Activated CD4-positive, alpha-beta T cell treated with anti-CD3 and anti-CD28 coated beads for 24 hours (primary cell): ENCODE measurements at regions not wholly inside any gene's neighbourhood (a gene's known extent, or its start where the extent isn't known, plus 50 kb on each side); places are given as distances from the start of the nearest gene placed in this dataset.

ENCODE experiments used
- DNase-seq, 2 donors: peaks; one replicate each; pipeline ENCODE4 v3.0.0-alpha.2; 2020; ENCODE audit warnings: low read depth in 2 of 2

DNA sequence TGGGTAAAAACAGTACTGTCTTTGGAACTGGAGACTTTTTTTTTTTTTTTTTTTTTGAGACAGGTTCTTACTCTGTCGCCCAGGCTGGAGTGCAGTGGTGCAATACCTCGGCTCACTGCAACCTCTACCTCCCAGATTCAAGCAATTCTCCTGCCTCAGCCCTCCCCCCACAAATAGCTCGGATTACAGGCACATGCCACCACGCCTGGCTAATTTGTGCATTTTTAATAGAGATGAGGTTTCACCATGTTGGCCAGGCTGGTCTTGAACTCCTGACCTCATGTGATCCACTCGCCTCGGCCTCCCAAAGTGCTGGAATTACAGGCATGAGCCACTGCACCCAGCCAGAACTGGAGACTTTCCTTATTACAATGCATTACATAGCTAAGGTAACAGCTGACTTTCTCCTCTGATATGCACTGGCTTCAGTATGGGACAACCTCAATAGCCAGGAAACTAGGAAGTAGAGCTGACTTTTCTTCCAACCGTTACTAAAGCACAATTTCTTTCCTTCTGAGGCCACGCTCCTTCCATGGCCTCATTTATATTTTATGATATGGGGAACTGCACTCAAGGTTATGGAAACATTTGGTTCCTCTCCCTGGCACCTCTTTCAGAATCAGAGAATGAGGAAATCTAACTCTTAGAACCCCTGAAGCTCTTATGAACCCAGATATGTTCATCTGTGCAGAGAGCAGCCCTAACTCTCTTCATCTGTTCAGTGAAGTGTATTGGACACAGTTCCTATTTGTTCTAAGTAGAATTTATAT is 53.5 kb upstream of the FAM9B start:
- no peak for DNase-seq

DNA sequence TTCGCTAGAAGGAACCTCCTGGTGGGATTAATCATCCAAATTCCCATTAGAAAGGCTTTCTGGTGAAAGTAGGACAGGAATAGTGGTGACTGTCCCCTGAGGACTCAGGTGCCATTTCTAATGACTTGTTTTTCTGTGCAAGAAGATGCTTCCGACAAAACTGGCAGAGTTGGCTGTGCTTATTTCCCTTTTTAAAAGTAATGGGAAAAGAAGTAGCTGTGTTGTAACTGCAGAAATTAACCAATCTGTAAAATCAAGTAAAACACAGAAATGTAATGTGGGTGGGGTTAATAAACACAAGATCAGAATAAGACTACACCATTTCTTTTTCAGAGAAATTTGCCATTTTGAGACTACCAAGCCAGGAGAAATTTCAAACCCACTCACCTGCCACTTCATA is 55.0 kb upstream of the FAM9B start:
- DNase-seq = no peak

DNA sequence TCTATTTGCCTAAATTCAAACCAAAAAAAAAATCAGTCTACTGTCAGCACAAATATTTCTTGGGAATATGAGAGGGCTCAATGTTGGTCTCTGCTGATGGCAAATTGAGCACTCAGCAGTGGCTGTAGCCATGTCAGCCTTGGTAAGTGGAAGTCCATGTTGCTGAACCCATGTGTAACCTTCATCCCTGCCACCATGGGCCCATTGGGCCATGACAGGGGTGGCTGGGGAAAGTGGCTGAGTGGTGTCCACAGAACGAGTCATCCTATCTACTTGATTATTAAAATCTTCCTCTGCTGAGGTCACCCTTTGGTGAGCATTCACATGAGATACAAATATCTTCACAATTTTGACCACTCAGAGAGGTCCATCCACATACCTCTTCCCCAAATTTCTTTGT is 56.8 kb upstream of the FAM9B start:
- no peak for DNase-seq

GRCh38 chrX:9091258-9091657 is 57.3 kb upstream of the FAM9B start:
- no peak for DNase-seq

DNA sequence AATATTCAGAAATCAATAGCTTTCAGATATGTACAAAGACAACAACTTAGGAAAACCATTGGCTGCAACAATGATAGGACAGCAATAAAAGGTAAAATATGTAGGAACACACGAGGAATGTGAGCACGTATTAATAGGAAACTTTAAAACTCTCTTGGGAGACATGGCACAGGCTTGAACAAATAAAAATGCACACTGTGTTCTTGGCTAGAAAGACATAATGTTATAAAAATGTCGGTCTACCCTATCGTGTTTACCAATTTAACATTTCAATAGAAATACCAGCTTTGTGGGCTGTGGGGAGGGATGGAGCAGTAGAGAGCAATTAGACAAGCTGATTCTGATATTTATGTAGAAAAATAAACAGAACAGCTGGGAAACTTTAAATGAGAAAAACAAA is 69.0 kb upstream of the FAM9B start:
- no peak for DNase-seq

DNA sequence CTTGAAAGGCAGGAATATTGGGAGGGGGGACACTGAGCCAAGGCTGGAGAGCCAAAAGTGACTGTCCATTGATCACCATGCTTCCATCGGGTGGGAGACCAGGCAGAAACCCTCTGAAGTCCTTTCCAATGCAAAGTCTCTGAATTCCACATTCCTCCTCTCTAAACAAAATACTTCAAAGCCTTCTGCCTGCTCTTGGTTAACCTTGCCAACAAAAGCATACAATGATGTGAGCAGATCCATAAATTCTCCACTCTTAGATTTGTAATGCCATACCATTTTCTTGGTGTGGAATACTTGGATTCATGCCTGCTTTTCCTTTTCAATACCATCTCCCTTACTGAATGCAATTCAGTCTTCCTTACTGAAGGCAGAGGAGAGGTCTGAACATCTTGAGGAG is 74.1 kb upstream of the FAM9B start:
- DNase-seq = no peak

- no peak for DNase-seq
Observed at GRCh38 chrX:9110808-9111207, 76.9 kb upstream of the FAM9B start.

GRCh38 chrX:9114245-9114644 is 80.3 kb upstream of the FAM9B start:
- no peak for DNase-seq

DNA sequence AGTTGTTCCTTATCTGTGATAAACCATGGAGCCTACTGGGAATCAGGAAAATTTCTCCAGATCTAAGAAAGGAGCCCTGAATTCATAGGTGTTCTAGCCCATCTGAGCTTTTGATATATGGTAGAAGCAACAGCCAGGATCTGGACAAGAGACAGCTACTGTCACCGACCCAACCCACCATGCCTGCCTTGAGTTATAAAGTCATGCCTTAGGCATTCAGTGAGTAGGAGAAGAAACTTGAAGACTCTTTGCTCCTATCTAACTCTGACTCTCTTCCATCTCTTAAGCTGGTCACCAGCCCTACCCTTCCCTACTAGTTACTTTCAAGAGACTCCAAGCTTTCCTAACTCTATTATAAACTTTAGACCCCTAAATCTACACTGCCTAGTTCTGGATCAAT is 83.9 kb upstream of the FAM9B start:
- no peak for DNase-seq

DNA sequence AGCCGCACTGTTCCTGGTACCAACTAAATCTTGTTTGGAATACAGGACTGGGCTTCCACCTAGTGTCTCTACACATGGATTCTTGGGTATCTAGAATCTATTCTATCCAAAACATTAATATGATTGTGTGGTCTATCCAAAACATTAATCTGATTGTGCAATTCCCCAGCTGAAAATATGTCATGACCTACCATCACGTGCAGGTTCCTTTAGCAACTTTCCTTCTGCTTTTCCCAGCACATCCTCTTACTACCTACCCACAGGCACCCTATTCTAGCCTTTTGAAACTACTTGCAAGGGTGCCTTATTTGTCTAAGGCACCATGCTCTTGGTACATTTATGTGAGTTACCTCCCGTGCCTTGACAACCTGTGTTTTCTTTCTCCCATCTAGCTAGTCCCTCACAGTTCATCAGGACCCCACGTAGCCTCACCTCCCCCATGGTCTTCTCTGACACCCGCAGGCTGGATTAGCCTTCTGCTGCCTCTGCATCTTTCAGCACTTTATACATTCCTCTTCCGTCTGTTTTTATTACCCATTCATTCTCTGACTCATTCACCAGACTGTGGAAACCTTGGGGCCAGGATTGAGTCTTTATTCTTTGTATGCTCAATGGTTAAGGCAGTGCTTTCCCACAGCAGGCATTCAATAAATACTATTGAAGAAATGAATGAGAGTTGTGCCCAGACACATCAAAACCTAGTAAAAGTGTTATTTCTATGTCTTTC is 88.8 kb upstream of the FAM9B start:
- DNase-seq = no peak

DNA sequence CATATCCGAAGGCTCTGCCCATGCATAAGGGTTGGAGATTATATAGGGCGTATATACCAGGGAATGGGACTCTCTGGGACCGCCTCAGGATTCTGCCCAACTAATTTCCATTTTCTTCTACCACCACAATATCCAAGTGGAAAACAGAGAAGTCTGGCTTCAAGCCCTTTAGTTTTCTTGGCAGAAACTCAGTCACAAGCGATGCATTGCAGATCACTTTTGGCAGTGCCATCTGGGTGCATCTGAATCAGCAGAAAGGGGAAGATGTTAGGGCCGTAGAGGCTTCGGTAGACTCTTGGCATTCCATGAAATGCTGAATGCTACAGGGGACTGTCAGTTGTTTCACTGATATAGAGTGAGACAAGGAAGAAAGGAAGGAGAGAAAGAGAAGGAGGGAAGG is 94.1 kb upstream of the FAM9B start:
- DNase-seq = no peak

GRCh38 chrX:9130031-9130430 is 96.1 kb upstream of the FAM9B start:
- DNase-seq = no peak

DNA sequence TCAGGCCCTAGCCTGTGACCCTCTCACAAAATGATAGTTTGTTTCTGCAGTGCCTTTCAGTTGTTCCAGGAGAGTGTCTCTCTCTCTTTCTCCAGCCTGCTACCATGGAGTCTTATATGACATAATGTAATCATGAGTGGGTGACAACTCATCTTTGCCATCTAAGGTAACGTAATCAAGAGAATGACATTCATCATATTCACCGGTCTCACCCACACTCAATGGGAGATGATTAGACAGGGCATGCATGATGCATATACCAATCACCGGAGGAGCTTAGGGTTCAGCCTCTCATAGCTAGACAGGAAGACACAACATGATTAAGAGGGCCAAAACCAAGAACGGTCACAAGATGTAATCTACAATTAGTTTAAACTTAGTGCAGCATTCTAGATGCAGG is 97.1 kb upstream of the FAM9B start:
- no peak for DNase-seq

DNA sequence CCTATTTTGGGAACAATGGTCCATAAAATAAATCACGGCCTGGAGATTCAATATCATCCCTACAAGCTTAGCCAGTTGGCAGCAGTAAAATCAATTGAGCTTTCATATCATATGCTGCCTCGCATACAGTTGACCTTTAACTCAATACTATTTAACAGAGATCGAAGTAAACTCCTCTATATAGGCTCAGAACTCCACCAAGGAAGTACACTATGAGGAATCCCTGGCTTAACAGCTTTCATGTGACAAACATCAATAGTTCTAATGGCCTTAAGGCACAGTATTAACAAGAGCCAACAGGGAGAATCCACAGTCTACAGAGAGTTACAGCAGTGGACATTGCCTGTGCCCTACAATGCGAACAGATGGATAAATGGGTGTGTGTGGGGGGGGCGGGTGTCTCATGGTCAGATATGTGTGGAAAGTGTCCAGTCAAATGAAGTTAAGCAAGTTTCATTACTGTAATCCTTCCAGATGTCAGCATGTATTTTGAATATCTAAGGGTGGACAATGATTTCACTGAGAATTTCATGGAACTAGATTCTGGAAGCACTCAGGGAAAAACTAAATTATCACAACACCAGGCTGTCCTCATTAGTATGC is 98.2 kb upstream of the FAM9B start:
- no peak for DNase-seq

DNA sequence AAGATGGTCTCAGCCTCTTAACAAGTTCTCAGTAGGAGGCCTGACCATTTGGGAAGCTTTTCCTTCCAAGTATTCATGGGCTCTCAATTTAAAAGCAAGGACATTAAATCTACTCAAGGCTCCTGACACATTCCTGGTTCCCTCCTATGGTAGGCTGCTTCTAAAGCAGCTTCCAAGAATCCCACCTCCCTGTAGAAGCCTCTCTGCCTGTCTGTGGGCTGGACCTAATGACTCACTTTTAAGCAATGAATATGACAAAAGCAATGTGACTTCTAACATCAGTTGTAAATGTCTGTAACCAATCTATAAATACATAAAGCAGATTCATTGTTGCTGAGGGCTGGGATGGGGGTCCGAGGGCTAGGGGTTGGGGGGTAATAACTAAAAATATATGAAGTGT is 99.5 kb upstream of the FAM9B start:
- DNase-seq = no peak

GRCh38 chrX:9134366-9134765 is 100.4 kb upstream of the FAM9B start:
- DNase-seq = no peak

- no peak for DNase-seq
Observed at GRCh38 chrX:9135901-9136510, 102.1 kb upstream of the FAM9B start.

GRCh38 chrX:9137152-9137551 is 103.2 kb upstream of the FAM9B start:
- no peak for DNase-seq

GRCh38 chrX:9141496-9141895 is 107.6 kb upstream of the FAM9B start:
- DNase-seq = no peak

GRCh38 chrX:9144701-9145241 is 110.8 kb upstream of the FAM9B start:
- DNase-seq = no peak

DNA sequence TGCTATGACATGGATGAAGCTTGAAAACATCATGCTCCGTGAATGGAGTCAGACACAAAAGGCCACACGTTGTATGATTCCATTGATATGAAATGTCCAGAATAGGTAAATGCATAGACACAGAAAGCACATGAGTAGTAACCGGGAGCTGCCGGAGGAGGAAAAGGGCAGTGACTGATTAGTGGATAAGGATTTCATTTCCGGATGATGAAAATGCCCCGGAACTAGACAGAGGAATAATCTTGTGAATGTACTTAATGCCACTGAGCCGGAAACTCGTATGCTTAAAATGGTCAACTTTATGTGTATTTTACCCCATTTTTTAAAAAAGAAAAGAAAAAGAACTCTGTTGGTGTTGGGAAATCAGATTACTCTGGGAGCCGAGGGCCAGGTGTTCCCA is 112.7 kb upstream of the FAM9B start:
- DNase-seq = no peak

DNA sequence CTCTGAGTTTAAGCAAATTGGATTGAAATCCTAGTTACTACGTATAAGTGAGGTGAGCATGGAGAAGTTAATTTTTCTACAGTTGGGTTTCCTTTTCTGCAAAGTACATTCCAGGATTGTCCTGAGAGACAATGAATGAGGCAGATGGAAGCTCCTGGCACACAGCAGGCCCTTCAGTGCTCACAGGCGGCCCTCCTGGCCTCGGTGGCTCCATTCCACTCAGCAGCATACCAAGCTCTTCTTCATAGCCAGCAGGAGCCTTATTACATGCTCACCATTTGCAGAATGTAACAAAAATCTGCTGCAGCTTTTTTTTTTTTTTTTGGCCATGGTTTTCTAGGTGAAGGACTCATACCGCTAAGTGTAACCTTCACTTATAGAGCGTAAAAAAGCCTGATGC is 113.2 kb upstream of the FAM9B start:
- DNase-seq = no peak
